Fibroblast of villous mesenchyme (primary cell): ENCODE measurements at regions not wholly inside any gene's neighbourhood (a gene's known extent, or its start where the extent isn't known, plus 50 kb on each side); places are given as distances from the start of the nearest gene placed in this dataset.

Experiments used
- DNase-seq: peaks from one replicate; pipeline ENCODE4 v3.0.0-alpha.2; 2010; ENCODE audit warnings: low read depth
- H3K4me3 ChIP-seq: 2 replicates; pipeline ENCODE4 v1.5.1; 2011; ENCODE audit warnings: low read depth, mild to moderate bottlenecking, low read length
- CTCF ChIP-seq: IDR thresholded peaks from 2 replicates; pipeline ENCODE4 v1.5.1; 2012; ENCODE audit warnings: low read depth, mild to moderate bottlenecking, low read length; ENCODE audit not compliant: insufficient read depth

- DNase-seq, result no peak
- no peak overlapping the region for H3K4me3 ChIP-seq
- TF ChIP-seq CTCF, result no peak
Observed at GRCh38 chr10:52469970-52470705, 156.1 kb downstream of the DKK1 start.

GRCh38 chr10:52472406-52473146 lies 158.5 kb downstream of the DKK1 start:
- DNase-seq, result no peak
- no peak overlapping the region for H3K4me3 ChIP-seq
- no peak for TF ChIP-seq CTCF

GRCh38 chr10:52474265-52474664 lies 160.2 kb downstream of the DKK1 start:
- no peak for DNase-seq
- no peak for TF ChIP-seq CTCF

GRCh38 chr10:52477305-52477704 lies 163.2 kb downstream of the DKK1 start:
- no peak overlapping the region for H3K4me3 ChIP-seq
- TF ChIP-seq CTCF, result no peak
- no peak for DNase-seq

More at GRCh38 chr10:52474265-52474664, 160.2 kb downstream of the DKK1 start:
- H3K4me3 ChIP-seq, result no peak overlapping the region

GRCh38 chr10:52479567-52479966 lies 165.5 kb downstream of the DKK1 start:
- no peak for DNase-seq
- no peak for TF ChIP-seq CTCF
- H3K4me3 ChIP-seq, result no peak overlapping the region

- no peak for TF ChIP-seq CTCF
- no peak overlapping the region for H3K4me3 ChIP-seq
- no peak for DNase-seq
Observed at GRCh38 chr10:52481986-52482555, 168.0 kb downstream of the DKK1 start.
